SK-N-MC (cell line): ENCODE measurements at regions not wholly inside any gene's neighbourhood (a gene's known extent, or its start where the extent isn't known, plus 50 kb on each side); places are given as distances from the start of the nearest gene placed in this dataset.

Experiments
- EZH2 ChIP-seq: fragments of 200-600 bp; sonication (generic); IDR thresholded peaks from one replicate; pipeline ENCODE4 v1.6.1; 2017; ENCODE audit warnings: antibody characterized with exemption
- POLR2AphosphoS5 ChIP-seq: IDR thresholded peaks from 2 replicates; pipeline ENCODE4 v1.6.1; 2012; ENCODE audit warnings: mild to moderate bottlenecking, low read depth, low read length, borderline replicate concordance

DNA sequence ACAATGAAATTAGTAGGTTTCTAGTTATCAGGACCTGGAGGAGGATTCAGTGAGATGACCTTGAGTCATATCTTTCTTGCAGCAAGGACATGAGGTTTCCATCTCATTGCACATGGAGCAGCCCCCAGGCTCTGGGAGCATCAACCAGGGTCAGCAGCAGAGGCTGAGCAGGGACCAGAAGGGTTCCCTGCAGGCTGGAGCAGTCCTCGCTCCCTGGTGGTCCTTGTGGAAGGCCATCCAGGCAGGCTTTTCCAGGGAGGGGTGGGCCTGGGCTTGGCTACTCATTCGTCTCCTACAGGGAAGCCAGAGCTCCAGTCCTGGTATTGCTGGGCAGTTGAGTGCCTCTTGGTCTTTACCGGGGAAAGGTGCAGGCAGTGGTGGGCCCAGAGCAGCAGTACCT, 587.5 kb downstream of the GLRX3 start:
- TF ChIP-seq EZH2: no peak
- no peak for TF ChIP-seq POLR2AphosphoS5
